ENCODE measurements at regions not wholly inside any gene's neighbourhood (a gene's known extent, or its start where the extent isn't known, plus 50 kb on each side); places are given as distances from the start of the nearest gene placed in this dataset.

- TF ChIP-seq STAG1 (CRISPR knock-in tag; IDR thresholded peaks at IDR 0.05), result peak; percentile 36; the same call in 1 of the 2 replicates
Measured at GRCh38 chr6:95203153-95203754, 374.1 kb upstream of the MANEA start (continued).

GRCh38 chr6:95204178-95204577 is 373.2 kb upstream of the MANEA start:
- no TSS peak for BruUV-seq (replicated peaks)
- Histone ChIP-seq H3K4me1 (ENCODE audit: insufficient read depth, low read length) (no peaks in the 10 kb centered on the region), H3K79me2 (ENCODE audit: insufficient read depth, low read length) (no peaks in the 10 kb centered on the region), H3K27ac (ENCODE audit: extremely low read length, insufficient read depth, low read length) (no peak overlapping the region), H3K27me3 (ENCODE audit: control insufficient read depth in 1 of 2, insufficient read depth in 2 of 2, low read length in 2 of 2) (no peaks in the 10 kb centered on the region), H3K9ac (ENCODE audit: insufficient read depth, low read depth, low read length) (no peak overlapping the region), H4K20me1 (ENCODE audit: insufficient read depth, low read length) (no peaks in the 10 kb centered on the region), H3K9me3 (ENCODE audit: low read length) (no peaks in the 10 kb centered on the region), H3K36me3 (replicated peaks in 1 of 2; ENCODE audit: control insufficient read depth in 1 of 2, insufficient read depth in 2 of 2, low read length in 2 of 2) (no peaks in the 10 kb centered on the region), H3K4me2 (ENCODE audit: low read depth, low read length) (no peak overlapping the region), H2AFZ (ENCODE audit: low read length) (no peak overlapping the region), H3K4me3 (replicated peaks in 1 of 3; ENCODE audit: insufficient read depth in 1 of 3, low read depth in 2 of 3, low read length in 3 of 3) (no peak overlapping the region)
- ATAC-seq, result no peak
- TF ChIP-seq PBX3 (CRISPR knock-in tag; IDR thresholded peaks at IDR 0.05; ENCODE audit: borderline replicate concordance), result no peak
- no peak for TF ChIP-seq ZNF616 (CRISPR knock-in tag; IDR thresholded peaks at IDR 0.05; ENCODE audit: low read depth)
- TF ChIP-seq ZNF619 (CRISPR knock-in tag; IDR thresholded peaks at IDR 0.05), result no peak
- TF ChIP-seq ZNF577 (CRISPR knock-in tag; IDR thresholded peaks at IDR 0.05; ENCODE audit: borderline replicate concordance, low read depth), result no peak
- TF ChIP-seq NR3C1 (CRISPR knock-in tag; IDR thresholded peaks at IDR 0.05), result no peak
- TF ChIP-seq TRIM22 (IDR thresholded peaks at IDR 0.05), result no peak
- no peak for TF ChIP-seq TEF (CRISPR knock-in tag; IDR thresholded peaks at IDR 0.05)
- no peak for TF ChIP-seq ATF2 (CRISPR knock-in tag; IDR thresholded peaks at IDR 0.05)
- in situ Hi-C loops (cut with HindIII; ENCODE audit: extremely low pct_ligation_motif_present, low pct_unique_long_range_greater_than_20kb), result no loop called here
- CTCF ChIA-PET (ENCODE audit: low intra/inter-chr PET ratio, low total read pairs), result no interaction called here
- WGBS (ENCODE audit: low lambda C conversion rate), result 14% methylated on average over 2 of the region's 2 CpGs
- POLR2A ChIA-PET, result no interaction called here
- intact Hi-C loops (cut with micrococcal nuclease; ENCODE audit: unreplicated experiment), result no loop called here
- FAIRE-seq, result no peak
- no peak for DNase-seq (ENCODE audit: low spot score)
